ENCODE measurements at regions not wholly inside any gene's neighbourhood (a gene's known extent, or its start where the extent isn't known, plus 50 kb on each side); places are given as distances from the start of the nearest gene placed in this dataset.

- no peak for TF ChIP-seq POLR2A (IDR thresholded peaks at IDR 0.05; ENCODE audit: low read length)
- TF ChIP-seq GATA1 (IDR thresholded peaks at IDR 0.05; ENCODE audit: low read depth, low read length), result no peak
Observed at GRCh38 chr9:130782886-130783530, 52.0 kb upstream of the ABL1 start.
